Adipocyte (in vitro differentiated cells): ENCODE measurements at regions not wholly inside any gene's neighbourhood (a gene's known extent, or its start where the extent isn't known, plus 50 kb on each side); places are given as distances from the start of the nearest gene placed in this dataset.

Source experiments
- DNase-seq: peaks from one replicate; pipeline ENCODE4 v3.0.0-alpha.2; 2015; ENCODE audit warnings: low read depth
- H3K27me3 ChIP-seq: replicated peaks from 2 replicates; pipeline ENCODE4 v1.7.0; 2013; ENCODE audit warnings: mild to moderate bottlenecking, low read length, moderate library complexity; ENCODE audit not compliant: control insufficient read depth, insufficient read depth
- H3K36me3 ChIP-seq: 2 replicates; pipeline ENCODE4 v1.7.0; 2013; ENCODE audit warnings: low read length, mild to moderate bottlenecking, moderate library complexity; ENCODE audit not compliant: control insufficient read depth, insufficient read depth, severe bottlenecking
- H3K4me1 ChIP-seq: 2 replicates; pipeline ENCODE4 v1.7.0; 2013; ENCODE audit warnings: mild to moderate bottlenecking, low read length, moderate library complexity; ENCODE audit not compliant: control insufficient read depth, insufficient read depth
- H3K4me3 ChIP-seq: 2 replicates; pipeline ENCODE4 v1.7.0; 2013; ENCODE audit warnings: mild to moderate bottlenecking, low read length, moderate library complexity
- H3K9ac ChIP-seq: 2 replicates; pipeline ENCODE4 v1.7.0; 2013; ENCODE audit warnings: mild to moderate bottlenecking, low read length, moderate library complexity
- H3K9me3 ChIP-seq: 2 replicates; pipeline ENCODE4 v1.7.0; 2013; ENCODE audit warnings: mild to moderate bottlenecking, low read length, moderate library complexity; ENCODE audit not compliant: control insufficient read depth

DNA sequence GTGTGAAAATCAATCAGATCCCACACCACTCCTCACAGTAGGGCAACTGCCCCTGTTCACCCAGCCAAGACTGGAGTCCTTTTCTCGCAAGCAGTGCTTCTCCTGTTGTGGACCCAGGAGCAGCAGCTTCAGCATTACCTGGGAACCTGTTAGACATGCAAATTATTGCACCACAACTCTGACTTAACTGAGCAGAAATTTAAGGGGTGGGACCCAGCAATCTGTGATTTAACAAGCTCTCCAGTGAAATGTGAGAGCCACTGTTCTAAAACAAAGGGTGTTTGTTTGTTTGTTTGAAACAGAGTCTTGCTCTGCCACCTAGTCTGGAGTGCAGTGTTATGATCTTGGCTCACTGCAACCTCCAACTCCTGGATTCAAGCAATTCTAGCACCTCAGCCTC, 591.4 kb downstream of the SOX6 start:
- Histone ChIP-seq H3K27me3 (peaks cover 5% of the 10 kb centered on the region), H3K4me1 (no peaks in the 10 kb centered on the region), H3K9me3 (peaks cover 28% of the 10 kb centered on the region), H3K36me3 (no peaks in the 10 kb centered on the region), H3K4me3 (no peak overlapping the region), H3K9ac (no peak overlapping the region)
- DNase-seq: no peak

DNA sequence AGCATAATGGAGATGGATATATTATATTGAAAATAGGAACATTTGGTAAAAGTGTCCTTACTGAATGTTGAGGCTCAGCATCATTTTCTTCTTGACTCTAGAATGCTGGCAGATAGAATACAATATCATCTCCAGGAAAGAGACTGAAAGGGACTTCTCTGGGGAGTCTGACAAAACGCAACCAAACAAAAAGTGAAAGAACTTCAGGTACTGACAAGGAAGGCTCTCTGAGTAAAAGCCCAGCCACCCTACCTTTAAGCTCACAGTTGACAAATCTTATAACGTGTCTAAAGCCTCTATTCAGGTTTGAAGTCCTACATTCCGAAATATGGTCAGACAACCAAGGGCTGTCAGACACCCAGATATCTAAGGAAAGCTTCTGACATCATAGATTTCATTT, 590.8 kb downstream of the SOX6 start:
- H3K27me3 ChIP-seq: peaks cover 5% of the 10 kb centered on the region
- H3K9me3 ChIP-seq: peaks cover 28% of the 10 kb centered on the region
- H3K9ac ChIP-seq: no peak overlapping the region
- no peaks in the 10 kb centered on the region for H3K36me3 ChIP-seq
- H3K4me1 ChIP-seq: no peaks in the 10 kb centered on the region
- H3K4me3 ChIP-seq: no peak overlapping the region
- DNase-seq: no peak

DNA sequence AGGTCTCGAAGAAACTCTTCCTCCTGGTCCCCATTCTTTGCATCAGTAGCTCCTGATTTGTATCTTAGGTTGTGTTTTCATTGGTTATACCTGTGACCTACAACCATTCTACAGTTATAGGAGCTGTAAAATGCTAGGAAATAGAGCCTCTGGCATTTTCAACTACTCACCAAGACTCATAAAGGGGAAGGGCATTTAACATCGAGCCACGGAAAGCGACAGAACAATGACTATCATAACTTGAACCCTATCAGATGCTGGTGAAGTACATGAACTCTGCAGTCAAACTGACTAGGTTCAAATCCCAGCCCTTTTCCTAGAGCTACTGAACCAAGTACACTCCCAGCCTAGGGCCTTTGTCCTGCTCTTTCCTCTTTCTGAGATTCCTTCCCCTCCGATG, 588.0 kb downstream of the SOX6 start:
- Histone ChIP-seq H3K9me3 (peaks cover 28% of the 10 kb centered on the region), H3K4me1 (no peaks in the 10 kb centered on the region), H3K27me3 (peaks cover 12% of the 10 kb centered on the region), H3K36me3 (no peaks in the 10 kb centered on the region), H3K4me3 (no peak overlapping the region), H3K9ac (no peak overlapping the region)
- no peak for DNase-seq

DNA sequence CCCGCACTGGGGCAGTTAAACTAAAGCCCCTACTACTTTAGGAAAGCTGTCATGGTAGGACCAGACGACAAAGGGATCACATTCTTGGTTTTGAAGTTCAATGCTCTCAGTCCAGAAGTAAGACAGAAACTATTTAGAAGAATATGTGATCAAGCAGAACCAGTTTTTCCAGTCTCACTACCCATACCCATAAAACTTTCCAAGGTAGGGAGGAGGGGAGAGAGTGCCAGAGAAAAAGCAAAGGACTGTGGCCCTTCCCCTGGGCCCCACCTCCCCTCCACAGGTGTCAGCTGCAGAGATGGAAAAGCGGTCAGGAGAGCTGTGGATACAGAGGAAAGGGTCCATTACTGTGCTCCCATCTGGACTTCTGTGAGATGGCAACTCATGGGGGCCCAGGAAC, 587.1 kb downstream of the SOX6 start:
- H3K4me3 ChIP-seq: no peak overlapping the region
- H3K27me3 ChIP-seq: peaks cover 21% of the 10 kb centered on the region
- H3K36me3 ChIP-seq: no peaks in the 10 kb centered on the region
- peaks cover 19% of the 10 kb centered on the region for H3K9me3 ChIP-seq
- H3K9ac ChIP-seq: no peak overlapping the region
- no peaks in the 10 kb centered on the region for H3K4me1 ChIP-seq
- no peak for DNase-seq

GRCh38 chr11:15770798-15771414, 585.4 kb downstream of the SOX6 start:
- Histone ChIP-seq H3K4me1 (no peaks in the 10 kb centered on the region), H3K27me3 (peaks cover 21% of the 10 kb centered on the region)
- DNase-seq: peak; percentile 71

GRCh38 chr11:15772547-15772946, 583.8 kb downstream of the SOX6 start:
- Histone ChIP-seq H3K9ac (no peak overlapping the region), H3K9me3 (no peaks in the 10 kb centered on the region), H3K36me3 (no peaks in the 10 kb centered on the region), H3K4me3 (no peak overlapping the region), H3K27me3 (peaks cover 21% of the 10 kb centered on the region), H3K4me1 (no peaks in the 10 kb centered on the region)
- no peak for DNase-seq

More at GRCh38 chr11:15770798-15771414, 585.4 kb downstream of the SOX6 start:
- Histone ChIP-seq H3K36me3 (no peaks in the 10 kb centered on the region), H3K9me3 (peaks cover 11% of the 10 kb centered on the region), H3K9ac (no peak overlapping the region), H3K4me3 (no peak overlapping the region)

GRCh38 chr11:15772981-15773380, 583.4 kb downstream of the SOX6 start:
- Histone ChIP-seq H3K4me1 (no peaks in the 10 kb centered on the region), H3K4me3 (no peak overlapping the region), H3K27me3 (peaks cover 20% of the 10 kb centered on the region), H3K9ac (no peak overlapping the region), H3K9me3 (no peaks in the 10 kb centered on the region), H3K36me3 (no peaks in the 10 kb centered on the region)
- no peak for DNase-seq

GRCh38 chr11:15773476-15774387, 582.6 kb downstream of the SOX6 start:
- H3K4me3 ChIP-seq: no peak overlapping the region
- no peak overlapping the region for H3K9ac ChIP-seq
- no peak for DNase-seq
- H3K36me3 ChIP-seq: no peaks in the 10 kb centered on the region
- H3K27me3 ChIP-seq: peaks cover 16% of the 10 kb centered on the region
- H3K9me3 ChIP-seq: no peaks in the 10 kb centered on the region
- no peaks in the 10 kb centered on the region for H3K4me1 ChIP-seq

GRCh38 chr11:15774388-15774939, 581.9 kb downstream of the SOX6 start:
- Histone ChIP-seq H3K4me3 (no peak overlapping the region), H3K9ac (no peak overlapping the region), H3K27me3 (peaks cover 16% of the 10 kb centered on the region), H3K9me3 (no peaks in the 10 kb centered on the region), H3K36me3 (no peaks in the 10 kb centered on the region), H3K4me1 (no peaks in the 10 kb centered on the region)
- no peak for DNase-seq

DNA sequence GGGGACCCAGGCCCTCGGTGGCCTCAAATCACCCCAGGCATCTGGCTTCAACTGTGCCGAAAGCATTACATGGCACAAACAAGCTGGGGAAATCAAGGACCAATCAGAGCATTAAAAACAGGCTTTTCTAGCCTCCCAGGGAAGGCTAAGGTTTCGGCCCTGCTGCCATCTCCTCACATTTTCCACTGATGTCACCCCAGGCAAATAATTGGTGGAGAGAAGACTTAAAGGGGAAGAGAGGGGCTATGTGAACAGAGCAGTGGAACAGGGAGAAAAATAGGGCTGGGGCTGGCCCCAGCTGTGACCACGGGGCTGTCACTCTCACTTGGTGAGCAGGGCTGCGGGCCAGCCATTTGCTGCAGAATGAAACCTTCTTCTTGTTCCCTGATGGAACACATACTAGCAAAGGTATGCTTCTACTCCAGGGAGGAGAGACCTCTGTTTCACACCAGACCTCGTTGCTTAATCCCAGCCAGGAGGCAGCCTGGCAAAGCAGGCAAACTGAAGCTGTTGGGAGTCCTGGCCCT, 581.3 kb downstream of the SOX6 start:
- DNase-seq: peak; percentile 28
- no peaks in the 10 kb centered on the region for H3K36me3 ChIP-seq
- no peaks in the 10 kb centered on the region for H3K9me3 ChIP-seq
- H3K4me3 ChIP-seq: no peak overlapping the region
- H3K4me1 ChIP-seq: no peaks in the 10 kb centered on the region
- H3K9ac ChIP-seq: no peak overlapping the region
- H3K27me3 ChIP-seq: peaks cover 16% of the 10 kb centered on the region

- Histone ChIP-seq H3K27me3 (peaks cover 16% of the 10 kb centered on the region), H3K36me3 (no peaks in the 10 kb centered on the region), H3K4me3 (no peak overlapping the region), H3K4me1 (no peaks in the 10 kb centered on the region), H3K9ac (no peak overlapping the region), H3K9me3 (no peaks in the 10 kb centered on the region)
- DNase-seq: no peak
These were observed 580.5 kb downstream of the SOX6 start for GRCh38 chr11:15775797-15776196.
